Ishikawa (cell line): ENCODE measurements at regions not wholly inside any gene's neighbourhood (a gene's known extent, or its start where the extent isn't known, plus 50 kb on each side); places are given as distances from the start of the nearest gene placed in this dataset.

Source experiments
- CEBPB ChIP-seq: IDR thresholded peaks from 2 replicates; pipeline ENCODE4 v1.6.1; 2012
- CREB1 ChIP-seq: IDR thresholded peaks from 2 replicates; pipeline ENCODE4 v1.6.1; 2012; ENCODE audit warnings: low read depth
- EGR1 ChIP-seq: IDR thresholded peaks from 2 replicates; pipeline ENCODE4 v1.6.1; 2012
- EP300 ChIP-seq: IDR thresholded peaks from 2 replicates; pipeline ENCODE4 v1.6.1; 2012; ENCODE audit warnings: borderline replicate concordance
- FOXM1 ChIP-seq: IDR thresholded peaks from 2 replicates; pipeline ENCODE4 v1.6.1; 2012; ENCODE audit warnings: low read depth, borderline replicate concordance
- MAX ChIP-seq: IDR thresholded peaks from 2 replicates; pipeline ENCODE4 v1.6.1; 2012
- NFIC ChIP-seq: IDR thresholded peaks from 2 replicates; pipeline ENCODE4 v1.6.1; 2012
- RAD21 ChIP-seq: IDR thresholded peaks from 2 replicates; pipeline ENCODE4 v1.6.1; 2012; ENCODE audit warnings: low read depth
- TAF1 ChIP-seq: IDR thresholded peaks from 2 replicates; pipeline ENCODE4 v1.6.1; 2012; ENCODE audit warnings: low read depth, mild to moderate bottlenecking
- TCF12 ChIP-seq: IDR thresholded peaks from 2 replicates; pipeline ENCODE4 v1.6.1; 2012; ENCODE audit warnings: low read depth
- TEAD4 ChIP-seq: IDR thresholded peaks from 2 replicates; pipeline ENCODE4 v1.6.1; 2012
- YY1 ChIP-seq: IDR thresholded peaks from 2 replicates; pipeline ENCODE4 v1.6.1; 2012; ENCODE audit warnings: low read depth
- ZBTB7A ChIP-seq: IDR thresholded peaks from 2 replicates; pipeline ENCODE4 v1.6.1; 2012; ENCODE audit warnings: low read depth
- TF ChIP-seq, protein P1 (sequence below): IDR thresholded peaks from 2 replicates; pipeline ENCODE4 v1.6.1; 2012
- TF ChIP-seq, protein P2 (sequence below): IDR thresholded peaks from 2 replicates; pipeline ENCODE4 v1.6.1; 2012; ENCODE audit warnings: low read depth, mild to moderate bottlenecking

DNA sequence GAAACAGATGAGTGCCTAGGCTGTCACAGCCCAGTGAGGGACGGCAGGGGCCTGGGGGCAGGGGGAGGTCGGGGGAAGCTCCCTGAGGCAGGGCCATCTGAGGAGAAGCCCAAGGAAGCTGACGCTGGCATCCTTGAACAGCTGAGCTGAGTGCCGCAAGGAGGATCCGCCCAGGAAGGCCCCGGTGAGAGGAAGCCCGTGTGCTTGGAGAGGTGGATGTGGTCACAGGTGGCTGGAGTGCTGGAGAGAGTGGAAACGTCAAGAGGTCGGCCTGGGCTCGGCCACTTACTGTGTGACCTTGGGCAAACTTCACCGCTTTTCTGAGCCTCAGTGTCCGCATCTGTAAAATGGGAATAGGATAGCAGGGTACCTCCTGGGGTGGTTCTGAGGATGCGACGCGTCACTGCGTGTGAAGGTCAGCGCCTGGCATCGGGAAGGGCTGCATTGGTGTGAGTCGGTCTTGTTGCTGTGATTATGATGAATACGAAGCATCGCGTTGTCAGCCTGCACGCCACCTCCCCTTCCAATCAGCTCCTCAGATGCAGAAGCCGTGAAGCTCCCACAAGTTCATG, 116.1 kb upstream of the PTPN1 start:
- TF ChIP-seq, protein P1, sequence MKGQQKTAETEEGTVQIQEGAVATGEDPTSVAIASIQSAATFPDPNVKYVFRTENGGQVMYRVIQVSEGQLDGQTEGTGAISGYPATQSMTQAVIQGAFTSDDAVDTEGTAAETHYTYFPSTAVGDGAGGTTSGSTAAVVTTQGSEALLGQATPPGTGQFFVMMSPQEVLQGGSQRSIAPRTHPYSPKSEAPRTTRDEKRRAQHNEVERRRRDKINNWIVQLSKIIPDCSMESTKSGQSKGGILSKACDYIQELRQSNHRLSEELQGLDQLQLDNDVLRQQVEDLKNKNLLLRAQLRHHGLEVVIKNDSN = no peak
- TF ChIP-seq TAF1 = no peak
- TF ChIP-seq CEBPB = no peak
- TF ChIP-seq RAD21 = no peak
- no peak for TF ChIP-seq MAX
- TF ChIP-seq, protein P2, sequence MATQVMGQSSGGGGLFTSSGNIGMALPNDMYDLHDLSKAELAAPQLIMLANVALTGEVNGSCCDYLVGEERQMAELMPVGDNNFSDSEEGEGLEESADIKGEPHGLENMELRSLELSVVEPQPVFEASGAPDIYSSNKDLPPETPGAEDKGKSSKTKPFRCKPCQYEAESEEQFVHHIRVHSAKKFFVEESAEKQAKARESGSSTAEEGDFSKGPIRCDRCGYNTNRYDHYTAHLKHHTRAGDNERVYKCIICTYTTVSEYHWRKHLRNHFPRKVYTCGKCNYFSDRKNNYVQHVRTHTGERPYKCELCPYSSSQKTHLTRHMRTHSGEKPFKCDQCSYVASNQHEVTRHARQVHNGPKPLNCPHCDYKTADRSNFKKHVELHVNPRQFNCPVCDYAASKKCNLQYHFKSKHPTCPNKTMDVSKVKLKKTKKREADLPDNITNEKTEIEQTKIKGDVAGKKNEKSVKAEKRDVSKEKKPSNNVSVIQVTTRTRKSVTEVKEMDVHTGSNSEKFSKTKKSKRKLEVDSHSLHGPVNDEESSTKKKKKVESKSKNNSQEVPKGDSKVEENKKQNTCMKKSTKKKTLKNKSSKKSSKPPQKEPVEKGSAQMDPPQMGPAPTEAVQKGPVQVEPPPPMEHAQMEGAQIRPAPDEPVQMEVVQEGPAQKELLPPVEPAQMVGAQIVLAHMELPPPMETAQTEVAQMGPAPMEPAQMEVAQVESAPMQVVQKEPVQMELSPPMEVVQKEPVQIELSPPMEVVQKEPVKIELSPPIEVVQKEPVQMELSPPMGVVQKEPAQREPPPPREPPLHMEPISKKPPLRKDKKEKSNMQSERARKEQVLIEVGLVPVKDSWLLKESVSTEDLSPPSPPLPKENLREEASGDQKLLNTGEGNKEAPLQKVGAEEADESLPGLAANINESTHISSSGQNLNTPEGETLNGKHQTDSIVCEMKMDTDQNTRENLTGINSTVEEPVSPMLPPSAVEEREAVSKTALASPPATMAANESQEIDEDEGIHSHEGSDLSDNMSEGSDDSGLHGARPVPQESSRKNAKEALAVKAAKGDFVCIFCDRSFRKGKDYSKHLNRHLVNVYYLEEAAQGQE = no peak
- no peak for TF ChIP-seq NFIC
- TF ChIP-seq FOXM1 = no peak
- no peak for TF ChIP-seq TCF12
- no peak for TF ChIP-seq EP300
- TF ChIP-seq YY1 = no peak
- no peak for TF ChIP-seq CREB1
- TF ChIP-seq ZBTB7A = no peak
- TF ChIP-seq TEAD4 = no peak
- no peak for TF ChIP-seq EGR1

DNA sequence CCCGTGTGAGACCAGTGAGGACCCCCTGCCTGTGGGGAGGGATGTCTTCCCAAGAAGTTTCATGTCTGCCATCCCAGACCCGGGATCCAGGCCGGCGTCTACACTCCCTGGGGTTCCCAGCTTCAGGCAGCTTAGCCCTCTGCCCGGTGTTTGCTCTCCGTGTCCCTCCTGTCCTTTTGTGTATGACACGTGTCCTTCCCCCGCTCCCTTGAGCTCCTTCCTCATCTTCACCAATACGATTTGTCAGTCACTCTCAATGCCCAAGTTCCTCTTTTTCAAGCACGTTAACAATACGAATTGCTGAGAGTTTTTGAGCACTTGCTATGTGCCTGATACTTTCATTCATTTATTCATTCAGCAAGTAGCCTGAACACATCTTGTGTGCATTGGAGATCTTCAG, 115.6 kb upstream of the PTPN1 start:
- TF ChIP-seq TCF12 (no peak), MAX (no peak), EGR1 (no peak), NFIC (no peak)
- TF ChIP-seq, protein P2 = no peak

GRCh38 chr20:50395251-50395729, 114.9 kb upstream of the PTPN1 start:
- TF ChIP-seq, protein P1 = no peak
- TF ChIP-seq TEAD4 = no peak
- TF ChIP-seq, protein P2 = no peak
- no peak for TF ChIP-seq RAD21
- no peak for TF ChIP-seq MAX
- TF ChIP-seq CEBPB = no peak
- TF ChIP-seq NFIC = no peak
- TF ChIP-seq YY1 = no peak
- TF ChIP-seq TCF12 = no peak
- TF ChIP-seq EP300 = no peak
- TF ChIP-seq EGR1 = no peak
- no peak for TF ChIP-seq CREB1

DNA sequence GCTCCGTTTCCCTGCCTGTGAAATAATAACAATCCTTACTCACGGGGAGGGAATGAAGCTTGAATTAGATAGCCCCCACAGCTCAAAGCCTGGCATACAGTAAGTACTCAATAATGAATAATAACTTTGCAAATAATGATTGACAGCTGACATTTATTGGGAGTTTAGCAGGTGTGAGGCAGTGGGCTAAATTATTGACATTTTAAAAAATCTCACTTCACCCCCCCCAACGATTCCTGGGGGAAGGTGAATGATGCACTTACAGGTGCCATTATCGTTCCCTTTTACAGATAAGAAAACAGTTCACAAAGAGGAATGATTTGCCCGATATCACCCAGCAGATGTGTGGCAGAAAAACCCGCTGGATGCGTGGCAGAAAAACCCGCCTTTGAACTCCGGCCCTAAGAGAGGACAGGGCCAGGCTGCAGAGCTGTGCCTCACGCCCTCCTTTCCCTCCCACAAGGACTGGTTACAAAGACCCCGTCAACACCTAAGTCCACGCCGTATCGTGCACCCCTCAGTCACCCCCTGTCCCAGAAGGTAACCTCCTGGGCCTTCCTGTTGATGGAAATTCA, 114.2 kb upstream of the PTPN1 start:
- TF ChIP-seq CREB1 (no peak), EGR1 (no peak), YY1 (no peak), TEAD4 (no peak), RAD21 (no peak), TCF12 (no peak)
